GM21825 (cell line): ENCODE measurements at regions not wholly inside any gene's neighbourhood (a gene's known extent, or its start where the extent isn't known, plus 50 kb on each side); places are given as distances from the start of the nearest gene placed in this dataset.

Experiments used
- ATAC-seq: cut with Tn5 transposase; IDR thresholded peaks from one replicate; pipeline ENCODE4 v1.9.1; 2021; ENCODE audit warnings: mild to moderate bottlenecking, moderate library complexity; ENCODE audit not compliant: unreplicated experiment

GRCh38 chr12:103093499-103094106 lies 136.1 kb downstream of the ASCL1 start:
- ATAC-seq = no peak

- ATAC-seq = no peak
These were observed 140.0 kb downstream of the ASCL1 start for GRCh38 chr12:103097496-103097895.

- no peak for ATAC-seq
These were observed 142.9 kb downstream of the ASCL1 start for GRCh38 chr12:103100257-103100831.

- peak; percentile 68 for ATAC-seq
These were observed 144.8 kb downstream of the ASCL1 start for GRCh38 chr12:103102225-103102744.

GRCh38 chr12:103105971-103106597 lies 148.6 kb downstream of the ASCL1 start:
- ATAC-seq = peak; percentile 67

GRCh38 chr12:103109861-103110260 lies 152.4 kb downstream of the ASCL1 start:
- ATAC-seq = no peak

- peak; percentile 95 for ATAC-seq
These were observed 157.0 kb downstream of the ASCL1 start for GRCh38 chr12:103114296-103115055.

- ATAC-seq = no peak
These were observed 171.5 kb downstream of the ASCL1 start for GRCh38 chr12:103128862-103129501.

GRCh38 chr12:103130564-103130963 lies 173.1 kb downstream of the ASCL1 start:
- ATAC-seq = no peak

- ATAC-seq = no peak
These were observed 181.1 kb downstream of the ASCL1 start for GRCh38 chr12:103138538-103138937.

GRCh38 chr12:103139876-103140275 lies 182.4 kb downstream of the ASCL1 start:
- ATAC-seq = no peak

- ATAC-seq = no peak
These were observed 182.8 kb downstream of the ASCL1 start for GRCh38 chr12:103140286-103140685.

- no peak for ATAC-seq
These were observed 186.8 kb downstream of the ASCL1 start for GRCh38 chr12:103144278-103144677.

GRCh38 chr12:103160622-103161021 lies 203.1 kb downstream of the ASCL1 start:
- no peak for ATAC-seq

- ATAC-seq = no peak
These were observed 204.3 kb downstream of the ASCL1 start for GRCh38 chr12:103161582-103162362.

- no peak for ATAC-seq
These were observed 209.5 kb downstream of the ASCL1 start for GRCh38 chr12:103166949-103167348.

GRCh38 chr12:103172447-103173112 lies 215.1 kb downstream of the ASCL1 start:
- no peak for ATAC-seq

- ATAC-seq = no peak
These were observed 218.2 kb downstream of the ASCL1 start for GRCh38 chr12:103175625-103176024.

- ATAC-seq = no peak
These were observed 220.3 kb downstream of the ASCL1 start for GRCh38 chr12:103177639-103178255.
